Rectal smooth muscle tissue (tissue), 1 donor: ENCODE measurements at regions not wholly inside any gene's neighbourhood (a gene's known extent, or its start where the extent isn't known, plus 50 kb on each side); places are given as distances from the start of the nearest gene placed in this dataset.

Experiments
- H3K27ac ChIP-seq: one replicate; pipeline ENCODE4 v1.7.0; 2013; ENCODE audit warnings: low read depth, low read length, inconsistent platforms
- H3K27me3 ChIP-seq: one replicate; pipeline ENCODE4 v1.7.0; 2013; ENCODE audit warnings: low read length; ENCODE audit not compliant: control insufficient read depth, insufficient read depth
- H3K36me3 ChIP-seq: one replicate; pipeline ENCODE4 v1.7.0; 2013; ENCODE audit warnings: low read length; ENCODE audit not compliant: control insufficient read depth, insufficient read depth
- H3K4me1 ChIP-seq: one replicate; pipeline ENCODE4 v1.7.0; 2013; ENCODE audit warnings: low read length; ENCODE audit not compliant: control insufficient read depth, insufficient read depth
- H3K4me3 ChIP-seq: one replicate; pipeline ENCODE4 v1.7.0; 2013; ENCODE audit warnings: low read length
- H3K9ac ChIP-seq: one replicate; pipeline ENCODE4 v1.7.0; 2013; ENCODE audit warnings: low read length

DNA sequence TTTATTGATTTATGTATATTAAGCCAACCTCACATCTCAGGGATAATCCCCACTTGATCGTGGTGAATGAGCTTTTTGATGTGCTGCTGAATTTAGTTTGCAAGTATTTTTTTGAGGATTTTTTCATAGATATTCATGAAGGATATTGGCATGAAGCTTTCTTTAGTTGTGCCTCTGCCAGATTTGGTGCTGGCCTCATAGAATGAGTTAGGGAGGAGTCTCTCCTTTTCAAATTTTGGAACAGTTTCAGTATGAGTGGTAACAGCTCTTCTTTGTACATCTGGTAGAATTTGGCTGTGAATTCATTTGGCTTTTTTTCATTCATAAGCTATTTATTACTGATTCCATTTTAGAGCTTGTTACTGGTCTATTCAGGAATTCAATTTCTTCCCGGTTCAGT lies 197.2 kb upstream of the NDST4 start:
- Histone ChIP-seq H3K36me3 (no peaks in the 10 kb centered on the region), H3K4me1 (no peaks in the 10 kb centered on the region), H3K27ac (no peak overlapping the region), H3K4me3 (no peak overlapping the region), H3K9ac (no peak overlapping the region), H3K27me3 (no peaks in the 10 kb centered on the region)

DNA sequence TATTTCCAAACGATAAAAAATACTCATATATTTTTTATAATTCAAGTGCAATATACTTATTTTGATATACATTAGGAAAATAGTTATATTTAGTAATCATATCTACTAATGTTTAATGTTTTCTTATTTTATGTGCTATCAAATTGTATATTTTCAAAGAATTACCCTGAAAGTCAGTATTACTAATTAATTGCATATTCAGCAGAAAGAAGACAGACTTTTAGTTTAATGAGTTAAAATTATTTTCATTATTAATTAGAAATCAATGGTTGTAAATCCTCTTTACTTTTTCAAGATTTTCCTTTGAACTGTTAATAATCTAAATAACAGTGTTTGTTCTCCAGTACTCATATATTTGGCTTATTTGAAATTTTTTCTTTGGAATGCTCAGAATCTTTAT lies 181.3 kb upstream of the NDST4 start:
- H3K9ac ChIP-seq: no peak overlapping the region
- H3K27me3 ChIP-seq: no peaks in the 10 kb centered on the region
- no peak overlapping the region for H3K27ac ChIP-seq
- no peaks in the 10 kb centered on the region for H3K36me3 ChIP-seq
- H3K4me1 ChIP-seq: no peaks in the 10 kb centered on the region
- no peak overlapping the region for H3K4me3 ChIP-seq

DNA sequence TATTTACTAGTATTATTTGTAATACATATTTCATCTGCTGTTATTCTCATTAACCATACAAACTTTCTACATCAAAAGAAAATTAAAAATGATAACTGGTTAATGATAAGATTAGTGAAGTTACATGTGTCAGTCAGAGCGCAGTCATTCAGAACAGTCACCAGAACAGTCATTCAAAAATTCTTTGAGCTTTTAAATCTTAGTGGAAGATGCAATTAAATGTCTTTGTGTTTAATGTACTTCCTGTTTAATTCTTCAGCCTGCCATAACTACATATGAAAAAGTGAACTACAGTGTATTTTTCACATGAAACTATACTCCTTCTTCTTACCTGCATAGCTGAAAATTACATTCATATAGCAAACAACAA lies 179.7 kb upstream of the NDST4 start:
- no peaks in the 10 kb centered on the region for H3K4me1 ChIP-seq
- H3K27me3 ChIP-seq: no peaks in the 10 kb centered on the region
- H3K36me3 ChIP-seq: no peaks in the 10 kb centered on the region
- no peak overlapping the region for H3K9ac ChIP-seq
- H3K27ac ChIP-seq: no peak overlapping the region
- H3K4me3 ChIP-seq: no peak overlapping the region

DNA sequence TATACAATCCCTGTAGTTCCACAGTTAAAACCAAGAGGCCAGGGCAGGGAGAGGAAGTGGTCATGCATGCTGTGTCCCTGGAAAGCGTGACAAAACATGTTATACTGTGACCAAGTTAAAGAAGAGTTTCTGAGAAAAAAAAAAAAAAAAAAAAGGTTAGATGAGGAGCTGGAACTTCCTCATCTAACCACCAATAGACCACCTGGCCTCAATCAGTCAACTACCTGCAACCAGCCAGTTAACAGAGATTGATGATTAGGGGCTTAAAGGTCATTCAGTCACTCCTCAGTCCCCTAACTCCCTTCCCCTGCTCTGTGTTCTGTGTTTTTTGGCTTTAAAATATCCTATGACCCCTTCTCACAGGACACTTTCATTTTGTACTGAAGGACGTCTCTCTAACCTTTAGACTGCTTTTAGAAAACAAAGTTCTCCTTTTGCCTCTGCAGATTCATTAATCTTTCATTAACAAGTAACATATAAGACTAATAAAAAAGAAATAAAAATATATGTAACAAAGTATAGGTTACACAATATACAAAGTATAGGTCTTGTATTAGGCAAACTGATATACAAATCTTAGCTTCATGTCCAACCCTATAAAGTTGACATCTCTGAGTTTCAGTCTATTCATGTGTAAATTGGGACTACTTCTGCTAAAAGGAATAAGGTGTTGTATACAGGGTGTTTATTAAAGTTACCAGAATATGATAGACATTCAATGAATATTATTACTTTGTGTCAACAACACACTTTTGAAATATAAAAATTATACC lies 179.1 kb upstream of the NDST4 start:
- Histone ChIP-seq H3K27ac (no peak overlapping the region), H3K36me3 (no peaks in the 10 kb centered on the region), H3K9ac (no peak overlapping the region), H3K4me1 (no peaks in the 10 kb centered on the region), H3K27me3 (no peaks in the 10 kb centered on the region), H3K4me3 (no peak overlapping the region)

DNA sequence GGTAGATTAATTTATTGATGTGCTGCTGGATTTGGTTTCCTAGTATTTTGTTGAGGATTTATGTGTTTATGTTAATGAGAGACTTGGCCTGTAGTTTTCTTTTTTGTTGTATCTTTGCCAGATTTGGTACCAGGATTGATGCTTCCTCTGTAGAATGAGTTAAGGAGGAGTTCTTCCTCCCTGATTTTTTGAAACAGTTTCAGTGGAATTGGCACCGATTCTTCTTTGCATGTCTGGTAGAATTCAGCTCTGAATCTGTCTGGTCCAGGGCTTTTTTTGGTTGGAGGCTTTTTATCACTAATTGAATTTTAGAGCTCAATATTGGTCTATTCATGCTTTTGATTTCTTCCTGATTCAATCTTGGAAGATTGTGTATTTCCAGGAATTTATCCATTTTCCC lies 174.0 kb upstream of the NDST4 start:
- Histone ChIP-seq H3K27ac (no peak overlapping the region), H3K4me3 (no peak overlapping the region), H3K27me3 (no peaks in the 10 kb centered on the region), H3K4me1 (no peaks in the 10 kb centered on the region), H3K36me3 (no peaks in the 10 kb centered on the region), H3K9ac (no peak overlapping the region)

DNA sequence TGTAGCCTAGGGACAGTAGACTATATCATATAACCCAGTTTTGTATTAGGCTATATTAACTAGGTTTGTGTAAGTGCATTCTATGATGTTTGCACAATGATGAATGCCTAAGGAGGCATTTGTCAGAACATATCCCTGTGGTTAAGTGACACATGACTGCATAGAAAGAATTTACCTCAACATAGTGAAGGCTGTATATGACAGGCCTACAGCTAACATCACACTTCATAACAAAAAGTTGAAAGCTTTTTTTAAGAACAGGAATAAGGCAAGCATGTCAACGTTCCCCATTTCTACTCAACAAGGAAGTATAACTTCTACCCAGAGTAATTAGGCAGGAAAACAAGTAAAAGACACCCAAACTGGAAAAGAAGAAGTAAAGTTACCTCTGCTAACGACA lies 165.9 kb upstream of the NDST4 start:
- Histone ChIP-seq H3K4me3 (no peak overlapping the region), H3K4me1 (no peaks in the 10 kb centered on the region), H3K36me3 (no peaks in the 10 kb centered on the region), H3K27me3 (no peaks in the 10 kb centered on the region), H3K27ac (no peak overlapping the region), H3K9ac (no peak overlapping the region)

DNA sequence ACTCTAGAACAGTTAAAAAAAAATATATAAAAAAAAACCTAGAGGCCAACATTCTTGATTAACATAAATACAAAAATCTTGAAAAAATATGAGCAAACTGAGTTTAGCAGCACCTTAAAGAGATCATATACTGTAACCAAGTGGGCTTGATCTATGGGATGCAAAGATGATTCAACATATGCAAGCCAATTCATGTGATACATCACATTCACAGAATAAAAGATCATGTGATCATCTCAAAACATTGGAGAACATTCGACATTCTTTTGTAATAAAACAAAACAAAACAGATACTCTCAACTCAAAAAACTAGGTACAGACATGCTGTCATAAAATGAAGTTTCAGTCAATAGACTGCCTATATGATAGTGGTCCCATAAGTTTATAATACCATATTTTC lies 165.4 kb upstream of the NDST4 start:
- Histone ChIP-seq H3K27ac (no peak overlapping the region), H3K27me3 (no peaks in the 10 kb centered on the region), H3K9ac (no peak overlapping the region), H3K4me3 (no peak overlapping the region), H3K36me3 (no peaks in the 10 kb centered on the region), H3K4me1 (no peaks in the 10 kb centered on the region)

DNA sequence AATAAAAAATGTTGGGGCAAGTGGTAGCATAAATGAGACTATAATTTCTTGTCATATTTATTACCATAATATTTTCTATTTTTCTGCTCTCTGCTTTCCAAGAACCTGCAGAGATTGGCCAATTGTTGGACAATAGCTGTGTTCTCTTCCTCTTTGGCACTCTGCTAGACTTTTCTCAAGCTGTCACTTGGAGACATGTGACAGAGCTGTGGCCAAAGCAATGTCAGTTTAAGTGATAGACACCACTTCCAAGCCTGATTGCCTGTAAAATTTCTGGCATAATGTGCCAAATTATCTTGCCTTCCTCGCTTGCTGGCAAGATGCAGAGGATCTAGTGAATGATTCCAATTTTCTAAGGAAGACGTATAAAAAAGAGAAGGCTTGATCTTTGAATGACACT lies 162.2 kb upstream of the NDST4 start:
- no peak overlapping the region for H3K27ac ChIP-seq
- no peaks in the 10 kb centered on the region for H3K4me1 ChIP-seq
- H3K4me3 ChIP-seq: no peak overlapping the region
- no peaks in the 10 kb centered on the region for H3K36me3 ChIP-seq
- no peaks in the 10 kb centered on the region for H3K27me3 ChIP-seq
- H3K9ac ChIP-seq: no peak overlapping the region

DNA sequence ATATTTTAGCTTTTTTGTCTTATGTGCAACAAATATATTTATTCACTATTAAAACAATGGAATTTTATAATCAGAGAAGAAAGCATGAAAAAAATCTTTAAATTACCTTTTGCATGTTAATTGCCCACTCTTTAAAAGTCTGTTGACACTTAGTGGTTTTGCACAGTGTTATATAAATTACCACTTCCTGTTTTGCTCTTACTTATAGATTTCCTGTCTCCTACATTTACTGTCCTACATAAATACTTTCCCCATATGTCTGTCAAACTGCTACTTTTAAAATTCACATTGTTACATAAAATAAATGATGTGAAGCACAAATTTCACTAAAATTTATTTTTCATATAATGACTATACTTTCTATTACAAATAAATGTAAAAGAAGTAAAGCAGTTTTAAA lies 161.1 kb upstream of the NDST4 start:
- H3K9ac ChIP-seq: no peak overlapping the region
- H3K4me1 ChIP-seq: no peaks in the 10 kb centered on the region
- H3K27me3 ChIP-seq: no peaks in the 10 kb centered on the region
- H3K36me3 ChIP-seq: no peaks in the 10 kb centered on the region
- no peak overlapping the region for H3K4me3 ChIP-seq
- H3K27ac ChIP-seq: no peak overlapping the region

DNA sequence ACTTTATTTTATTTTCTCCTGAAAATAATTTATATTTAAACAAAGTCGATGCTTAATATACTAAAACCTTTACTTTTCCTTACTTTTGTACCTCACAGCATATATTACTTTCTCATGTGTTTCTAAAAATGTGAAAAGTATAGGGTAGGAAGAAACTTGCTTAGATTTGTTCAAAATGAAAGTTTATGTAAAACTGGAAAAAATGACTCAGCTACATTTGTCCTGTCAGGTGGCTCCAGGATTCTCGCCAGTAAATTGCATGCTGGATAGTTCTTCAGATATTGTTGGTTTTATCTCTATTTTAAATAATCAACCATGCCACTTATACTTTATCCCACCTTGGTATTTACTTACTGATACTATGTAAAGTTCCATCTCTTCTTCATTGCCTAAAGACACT lies 159.2 kb upstream of the NDST4 start:
- Histone ChIP-seq H3K27ac (no peak overlapping the region), H3K4me1 (no peaks in the 10 kb centered on the region), H3K36me3 (no peaks in the 10 kb centered on the region), H3K4me3 (no peak overlapping the region), H3K27me3 (no peaks in the 10 kb centered on the region), H3K9ac (no peak overlapping the region)

DNA sequence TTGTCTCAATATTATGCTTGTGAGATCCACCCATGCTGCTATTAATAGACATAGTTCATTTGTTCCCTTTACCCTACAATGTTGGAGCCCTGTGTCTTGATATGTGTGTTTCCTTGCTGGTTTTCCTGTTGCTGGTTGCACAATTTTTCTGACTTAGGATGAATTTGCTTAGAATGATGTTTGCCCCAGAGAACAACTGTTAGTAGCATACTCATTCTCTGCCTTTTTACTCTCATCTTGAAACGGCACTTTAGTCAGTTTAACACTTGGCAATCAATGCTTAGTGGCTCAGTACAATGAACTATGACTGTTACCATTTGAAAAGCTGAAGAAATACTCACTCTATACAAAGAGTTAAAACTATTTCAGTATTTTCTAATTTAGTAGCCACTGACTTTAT lies 158.8 kb upstream of the NDST4 start:
- H3K4me3 ChIP-seq: no peak overlapping the region
- no peaks in the 10 kb centered on the region for H3K36me3 ChIP-seq
- H3K9ac ChIP-seq: no peak overlapping the region
- no peak overlapping the region for H3K27ac ChIP-seq
- H3K27me3 ChIP-seq: no peaks in the 10 kb centered on the region
- no peaks in the 10 kb centered on the region for H3K4me1 ChIP-seq

DNA sequence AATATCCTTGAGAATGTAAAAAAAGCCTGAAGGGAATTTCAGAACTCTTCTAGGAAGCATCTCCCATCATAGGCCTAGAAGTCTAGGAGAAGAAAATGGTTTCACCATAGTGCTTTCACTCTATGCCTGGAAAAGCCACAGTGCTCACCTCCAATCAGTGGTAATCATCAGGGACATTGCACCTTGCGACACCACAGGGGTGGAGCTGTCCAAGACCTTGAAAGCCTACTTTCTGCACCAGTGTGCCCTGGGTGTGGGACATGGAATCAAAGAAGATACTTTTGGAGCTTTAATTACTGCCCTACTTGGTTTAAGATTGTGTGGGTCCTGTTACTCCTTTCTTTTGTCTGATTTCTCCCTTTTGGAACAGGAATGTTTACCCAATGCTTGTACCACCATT lies 146.8 kb upstream of the NDST4 start:
- Histone ChIP-seq H3K27ac (no peak overlapping the region), H3K36me3 (no peaks in the 10 kb centered on the region), H3K9ac (no peak overlapping the region), H3K27me3 (no peaks in the 10 kb centered on the region), H3K4me3 (no peak overlapping the region), H3K4me1 (no peaks in the 10 kb centered on the region)

DNA sequence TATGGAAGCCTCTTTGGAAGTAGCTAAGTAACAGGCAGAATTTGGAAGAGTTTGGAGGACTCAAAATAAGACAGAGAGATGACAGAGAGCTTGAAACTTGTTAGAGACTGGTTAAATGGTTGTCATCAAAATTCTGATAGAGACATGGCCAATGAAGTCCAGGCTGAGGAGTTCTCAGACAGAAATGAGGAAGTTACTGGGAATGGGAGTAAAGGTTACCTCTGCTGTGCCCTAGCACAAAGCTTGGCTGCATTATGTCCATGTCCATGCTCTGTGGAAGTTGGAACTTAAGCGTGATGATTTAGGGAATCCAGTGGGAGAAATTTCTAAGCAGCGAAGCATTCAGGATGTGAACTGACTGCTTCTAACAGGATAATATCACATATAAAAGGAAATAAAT lies 146.2 kb upstream of the NDST4 start:
- no peak overlapping the region for H3K27ac ChIP-seq
- H3K36me3 ChIP-seq: no peaks in the 10 kb centered on the region
- no peaks in the 10 kb centered on the region for H3K4me1 ChIP-seq
- no peak overlapping the region for H3K4me3 ChIP-seq
- H3K27me3 ChIP-seq: no peaks in the 10 kb centered on the region
- no peak overlapping the region for H3K9ac ChIP-seq
